Large intestine (tissue), 3 donors: ENCODE measurements at regions not wholly inside any gene's neighbourhood (a gene's known extent, or its start where the extent isn't known, plus 50 kb on each side); places are given as distances from the start of the nearest gene placed in this dataset.

Experiments used
- DNase-seq, 2 donors: peaks; one replicate each; pipeline versions ENCODE4 v3.0.0 to v3.0.0-alpha.2; 2013
- H3K27ac ChIP-seq: one replicate; pipeline ENCODE4 v1.5.1; 2013; ENCODE audit warnings: low read length
- H3K27me3 ChIP-seq: 2 replicates; pipeline ENCODE4 v1.6.1; 2013; ENCODE audit warnings: low read length; ENCODE audit not compliant: control insufficient read depth, insufficient read depth
- H3K36me3 ChIP-seq: 2 replicates; pipeline ENCODE4 v1.6.1; 2013; ENCODE audit warnings: low read length; ENCODE audit not compliant: control insufficient read depth, insufficient read depth
- H3K4me1 ChIP-seq: one replicate; pipeline ENCODE4 v1.6.1; 2013; ENCODE audit warnings: low read length; ENCODE audit not compliant: control insufficient read depth, insufficient read depth
- H3K4me3 ChIP-seq: one replicate; pipeline ENCODE4 v1.5.1; 2013; ENCODE audit warnings: low read length
- H3K9me3 ChIP-seq: one replicate; pipeline ENCODE4 v1.6.1; 2013; ENCODE audit warnings: mild to moderate bottlenecking, low read depth, low read length, moderate library complexity; ENCODE audit not compliant: control insufficient read depth
- WGBS: methylation state at CpG from one replicate; pipeline ENCODE4 v1.1.5; 2013; ENCODE audit warnings: low lambda C conversion rate; ENCODE audit not compliant: insufficient coverage; 5-methylcytosine and 5-hydroxymethylcytosine counted together

DNA sequence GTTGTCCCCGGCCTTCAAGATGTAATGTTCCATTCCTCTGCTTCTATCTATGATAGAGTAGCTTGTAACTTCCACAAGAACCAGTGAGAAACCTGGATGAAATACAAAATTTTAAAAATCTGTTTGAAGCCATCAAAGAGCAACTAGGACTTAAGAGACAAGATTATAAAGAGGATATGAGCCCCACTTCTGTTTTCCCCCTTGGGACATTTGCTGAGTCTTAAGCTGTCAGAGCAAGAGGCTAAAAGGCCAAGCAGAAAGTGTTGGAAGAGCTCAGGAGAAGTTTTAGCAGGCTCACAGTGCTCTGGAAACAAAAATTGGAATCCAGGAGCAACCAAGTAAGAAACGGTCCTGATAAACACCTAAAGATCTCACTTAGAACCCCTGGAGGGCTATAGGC, 76.1 kb downstream of the ADRB2 start:
- H3K27me3 ChIP-seq, result peaks cover 3% of the 10 kb centered on the region
- H3K9me3 ChIP-seq, result no peaks in the 10 kb centered on the region
- no peak for DNase-seq
- no peak overlapping the region for H3K27ac ChIP-seq
- no peaks in the 10 kb centered on the region for H3K4me1 ChIP-seq
- no peaks in the 10 kb centered on the region for H3K36me3 ChIP-seq
- WGBS, result no CpG with 5 or more reads among the region's 2 CpGs
- H3K4me3 ChIP-seq, result no peak overlapping the region

DNA sequence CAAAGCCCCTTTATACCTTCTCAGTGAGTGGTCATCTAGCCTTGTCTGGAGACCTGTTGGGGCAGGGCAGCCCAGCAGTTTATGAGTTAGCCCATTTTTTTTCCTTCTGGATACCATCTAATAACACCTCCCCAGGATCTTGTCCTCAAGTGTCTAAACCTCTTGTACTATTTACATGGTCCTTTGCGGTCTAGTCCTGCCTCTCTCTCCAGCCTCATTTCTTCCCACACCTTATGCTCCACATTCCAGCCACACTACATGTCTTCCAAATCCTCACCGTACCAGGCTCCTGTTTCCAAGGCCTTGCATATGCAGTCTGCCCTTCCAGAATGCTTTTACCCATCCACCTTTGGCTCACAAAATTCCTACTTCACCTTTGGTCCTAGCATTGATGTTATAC, 77.2 kb downstream of the ADRB2 start:
- H3K27ac ChIP-seq, result no peak overlapping the region
- WGBS, result 83% methylated on average over 1 of the region's 2 CpGs
- peaks cover 3% of the 10 kb centered on the region for H3K27me3 ChIP-seq

DNA sequence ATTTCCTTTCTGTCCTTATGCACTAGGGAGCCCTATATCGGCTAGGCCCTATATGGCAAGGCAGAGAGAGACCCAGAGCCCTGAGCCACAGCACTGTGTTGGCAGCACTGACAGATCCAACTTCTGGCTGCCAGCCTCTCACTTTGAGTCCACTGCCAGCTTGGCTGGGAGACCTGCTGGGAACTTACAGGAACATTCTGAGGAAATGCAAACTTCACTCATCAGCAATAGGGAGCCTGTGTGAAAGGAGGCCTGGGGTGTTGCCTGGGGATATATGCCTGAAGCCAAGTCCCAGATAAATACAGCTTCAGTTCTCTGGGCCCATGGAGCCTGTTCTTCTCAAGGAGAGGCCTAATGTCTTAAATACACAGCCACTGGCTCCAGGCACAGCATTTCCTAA, 78.0 kb downstream of the ADRB2 start:
- no CpG with 5 or more reads among the region's 1 CpG for WGBS
- Histone ChIP-seq H3K27ac (no peak overlapping the region), H3K4me3 (no peak overlapping the region), H3K27me3 (peaks cover 5% of the 10 kb centered on the region), H3K4me1 (no peaks in the 10 kb centered on the region), H3K36me3 (no peaks in the 10 kb centered on the region), H3K9me3 (no peaks in the 10 kb centered on the region)
- no peak for DNase-seq

More for the DNA sequence above, 77.2 kb downstream of the ADRB2 start:
- Histone ChIP-seq H3K36me3 (no peaks in the 10 kb centered on the region), H3K4me1 (no peaks in the 10 kb centered on the region), H3K9me3 (no peaks in the 10 kb centered on the region), H3K4me3 (no peak overlapping the region)
- no peak for DNase-seq

DNA sequence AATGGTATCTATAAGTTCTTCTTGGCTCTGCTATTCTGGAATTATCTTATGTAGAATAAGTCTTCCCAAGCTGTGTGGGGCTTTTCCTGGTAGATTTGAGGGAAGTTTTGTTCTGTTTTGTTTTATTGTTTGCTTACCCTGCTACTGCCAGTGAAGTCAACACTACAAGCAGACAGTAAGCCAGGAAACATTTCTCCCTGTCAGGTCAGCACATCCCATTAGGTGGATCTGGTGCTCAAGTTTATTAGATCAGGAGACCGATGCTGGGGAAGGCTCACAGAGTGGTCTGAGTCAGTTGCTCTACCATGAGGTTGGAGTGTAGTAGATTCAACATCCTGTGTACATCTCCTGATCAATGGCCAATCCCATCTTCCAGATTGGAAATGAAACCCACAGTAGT, 79.1 kb downstream of the ADRB2 start:
- WGBS, result no CpG with 5 or more reads among the region's 1 CpG
- no peak overlapping the region for H3K27ac ChIP-seq

DNA sequence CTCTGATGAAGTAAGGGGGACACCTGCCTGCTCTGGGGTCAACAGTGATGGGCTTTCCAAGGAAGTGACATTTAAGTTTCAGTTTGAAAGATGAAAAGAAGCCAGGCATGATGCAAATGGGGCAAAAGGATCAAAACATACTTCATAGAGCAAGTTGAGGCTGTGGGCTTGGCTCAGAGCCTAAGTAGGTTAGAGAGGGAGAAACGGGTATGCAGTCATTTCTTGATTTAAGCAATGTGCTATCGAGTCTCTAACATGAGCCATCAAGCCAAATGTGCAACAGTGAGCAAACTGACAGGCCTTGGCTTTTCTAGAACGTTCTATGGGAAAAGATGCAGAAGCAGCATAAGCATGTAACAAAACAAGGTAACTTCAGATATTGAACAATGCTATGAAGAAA, 80.6 kb downstream of the ADRB2 start:
- Histone ChIP-seq H3K27ac (no peak overlapping the region), H3K36me3 (no peaks in the 10 kb centered on the region), H3K4me3 (no peak overlapping the region), H3K27me3 (peaks cover 2% of the 10 kb centered on the region), H3K4me1 (no peaks in the 10 kb centered on the region), H3K9me3 (no peaks in the 10 kb centered on the region)
- no CpG with 5 or more reads among the region's 3 CpGs for whole genome bisulfite sequencing
- no peak for DNase-seq

More for the DNA sequence above, 79.1 kb downstream of the ADRB2 start:
- Histone ChIP-seq H3K36me3 (no peaks in the 10 kb centered on the region), H3K27me3 (peaks cover 2% of the 10 kb centered on the region), H3K4me3 (no peak overlapping the region), H3K9me3 (no peaks in the 10 kb centered on the region), H3K4me1 (no peaks in the 10 kb centered on the region)
- DNase-seq, result no peak

DNA sequence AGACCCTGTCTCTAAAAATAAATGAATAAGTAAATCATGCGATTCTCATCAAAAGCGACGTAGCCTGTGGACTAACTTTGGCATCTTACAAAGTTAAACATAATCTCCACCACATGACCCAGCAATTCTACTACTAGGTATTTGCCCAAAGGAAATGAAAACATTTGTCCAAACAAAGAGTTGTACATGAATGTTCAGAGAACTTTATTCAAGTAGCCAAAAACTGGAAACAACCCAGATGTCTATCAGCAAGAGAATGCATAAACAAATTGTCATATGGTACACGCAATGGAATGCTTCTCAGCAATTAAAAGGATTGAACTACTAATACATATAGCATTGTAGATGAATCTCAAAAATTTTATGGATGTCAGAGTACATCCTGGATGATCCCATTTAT, 82.6 kb downstream of the ADRB2 start:
- no peaks in the 10 kb centered on the region for H3K4me1 ChIP-seq
- no peaks in the 10 kb centered on the region for H3K9me3 ChIP-seq
- H3K27ac ChIP-seq, result no peak overlapping the region
- H3K36me3 ChIP-seq, result no peaks in the 10 kb centered on the region
- WGBS, result 80% methylated on average over 1 of the region's 4 CpGs
- no peak for DNase-seq
- no peak overlapping the region for H3K4me3 ChIP-seq
- H3K27me3 ChIP-seq, result peaks cover 6% of the 10 kb centered on the region

DNA sequence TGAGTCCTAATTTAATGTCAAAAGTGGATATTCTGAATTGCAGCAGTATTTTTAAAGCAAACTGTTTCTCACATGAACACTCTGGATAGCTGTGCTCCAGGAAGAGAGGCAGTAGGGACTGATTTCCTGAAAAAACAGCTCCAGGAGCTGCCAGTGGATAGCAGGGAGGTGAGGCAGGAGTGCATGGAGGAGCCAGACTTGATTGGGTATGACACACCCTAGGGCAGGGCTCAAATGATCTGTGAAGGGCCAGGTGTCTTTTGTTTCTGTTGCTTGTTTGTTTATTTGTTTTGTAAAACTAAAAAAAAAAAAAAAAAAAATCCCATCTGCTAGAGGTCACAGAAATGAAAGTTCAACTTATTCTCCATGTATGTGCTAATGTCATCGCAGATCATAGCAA, 83.4 kb downstream of the ADRB2 start:
- no peak for DNase-seq
- no peaks in the 10 kb centered on the region for H3K4me1 ChIP-seq
- peaks cover 6% of the 10 kb centered on the region for H3K27me3 ChIP-seq
- H3K9me3 ChIP-seq, result no peaks in the 10 kb centered on the region
- no peak overlapping the region for H3K4me3 ChIP-seq
- no CpG with 5 or more reads among the region's 1 CpG for WGBS
- H3K27ac ChIP-seq, result no peak overlapping the region
- H3K36me3 ChIP-seq, result no peaks in the 10 kb centered on the region

DNA sequence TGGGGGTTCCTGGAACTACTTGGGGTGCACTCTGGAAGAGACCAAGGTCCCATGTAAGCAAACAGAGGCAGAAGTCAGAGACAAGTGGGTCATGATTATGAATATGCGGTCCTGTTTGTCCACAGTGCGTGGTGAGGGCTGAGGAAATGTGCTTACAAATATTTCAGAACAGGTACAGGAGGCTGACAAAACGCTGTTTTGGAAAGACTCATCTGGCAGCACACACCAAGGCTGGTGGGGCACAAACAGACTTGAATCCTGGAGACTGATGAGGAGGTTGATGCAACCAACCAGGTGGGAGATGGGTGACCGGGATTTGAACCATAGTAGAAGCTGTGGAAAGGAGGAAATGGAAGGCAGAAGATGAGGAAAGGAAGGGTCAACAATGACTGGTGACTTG, 83.8 kb downstream of the ADRB2 start:
- Histone ChIP-seq H3K4me3 (no peak overlapping the region), H3K9me3 (no peaks in the 10 kb centered on the region), H3K4me1 (no peaks in the 10 kb centered on the region), H3K27ac (no peak overlapping the region), H3K36me3 (no peaks in the 10 kb centered on the region), H3K27me3 (peaks cover 6% of the 10 kb centered on the region)
- WGBS, result no CpG with 5 or more reads among the region's 4 CpGs
- no peak for DNase-seq

DNA sequence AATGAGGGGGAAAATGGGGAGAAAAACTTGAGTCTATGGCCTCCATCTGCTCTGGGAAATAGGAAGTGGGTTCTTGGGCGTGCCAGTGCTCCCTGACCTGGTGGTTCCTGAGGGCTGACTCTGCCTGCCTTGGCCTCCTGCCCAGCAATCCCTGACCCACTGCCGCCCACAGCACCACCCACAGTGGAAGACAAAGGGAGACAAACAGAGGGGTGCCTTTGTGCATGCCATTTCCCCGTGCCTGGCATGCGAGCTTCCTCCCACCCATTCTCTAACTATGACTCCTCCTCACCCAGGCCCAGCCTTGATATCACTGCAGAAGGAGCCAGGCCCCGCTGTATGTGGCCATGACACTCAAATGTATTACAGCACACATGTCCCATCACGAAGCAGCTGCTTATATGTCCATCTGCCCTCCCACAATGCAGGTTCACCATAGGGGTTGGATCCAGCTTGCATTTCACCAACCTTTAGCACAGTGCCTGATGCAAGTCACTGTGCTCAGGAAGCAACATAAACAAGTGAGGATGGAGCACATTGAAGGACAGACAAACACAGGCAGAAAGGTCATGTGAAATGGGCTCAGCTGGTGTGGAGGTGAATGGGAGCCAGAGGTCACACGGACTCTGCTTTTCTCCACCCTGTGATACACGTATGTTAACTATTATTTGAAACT, 84.4 kb downstream of the ADRB2 start:
- no CpG with 5 or more reads among the region's 8 CpGs for WGBS
- no peak for DNase-seq
- Histone ChIP-seq H3K4me3 (no peak overlapping the region), H3K4me1 (no peaks in the 10 kb centered on the region), H3K27me3 (peaks cover 6% of the 10 kb centered on the region), H3K9me3 (no peaks in the 10 kb centered on the region), H3K36me3 (no peaks in the 10 kb centered on the region), H3K27ac (no peak overlapping the region)

DNA sequence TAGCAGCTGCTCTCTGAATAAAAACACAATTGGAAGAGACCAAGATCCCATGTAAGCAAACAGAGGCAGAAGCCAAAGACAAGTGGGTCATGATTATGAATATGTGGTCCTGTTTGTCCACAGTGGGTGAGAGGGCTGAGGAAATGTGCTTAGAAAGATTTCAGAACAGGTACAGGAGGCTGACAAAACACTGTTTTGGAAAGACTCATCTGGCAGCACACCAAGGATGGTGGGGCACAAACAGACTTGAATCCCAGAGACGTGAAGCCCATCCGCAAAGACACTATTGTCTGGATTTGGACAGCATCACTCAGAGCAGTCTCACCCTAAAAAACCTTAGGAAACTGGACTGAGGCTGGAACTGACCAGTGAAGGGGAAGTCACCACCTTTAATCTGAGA, 85.0 kb downstream of the ADRB2 start:
- H3K4me1 ChIP-seq, result no peaks in the 10 kb centered on the region
- no peak overlapping the region for H3K27ac ChIP-seq
- no peaks in the 10 kb centered on the region for H3K36me3 ChIP-seq
- no peak overlapping the region for H3K4me3 ChIP-seq
- H3K27me3 ChIP-seq, result peaks cover 6% of the 10 kb centered on the region
- no CpG with 5 or more reads among the region's 2 CpGs for WGBS
- H3K9me3 ChIP-seq, result no peaks in the 10 kb centered on the region
- DNase-seq, result no peak

DNA sequence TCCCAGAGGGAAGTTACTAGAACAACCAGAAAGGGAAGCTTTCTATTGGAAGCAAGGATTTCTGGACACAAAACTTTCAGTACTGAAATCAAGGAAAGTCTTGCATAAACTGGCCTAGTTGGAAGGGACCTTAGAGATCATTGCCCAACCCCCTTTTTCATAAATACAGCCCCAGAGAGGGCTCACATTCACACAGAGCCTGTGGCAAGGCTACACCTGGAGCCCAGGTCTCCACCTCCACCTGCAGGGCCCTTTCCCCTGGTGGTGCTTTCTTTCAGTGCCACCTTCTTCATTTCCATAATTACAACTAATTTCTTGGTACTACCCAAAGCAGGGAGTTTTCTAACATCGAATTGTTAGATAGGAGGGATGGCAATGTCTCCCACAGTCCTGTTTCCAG, 85.7 kb downstream of the ADRB2 start:
- Histone ChIP-seq H3K4me1 (no peaks in the 10 kb centered on the region), H3K36me3 (no peaks in the 10 kb centered on the region), H3K4me3 (no peak overlapping the region), H3K27me3 (peaks cover 6% of the 10 kb centered on the region), H3K9me3 (no peaks in the 10 kb centered on the region), H3K27ac (no peak overlapping the region)
- no peak for DNase-seq
- WGBS, result no CpG with 5 or more reads among the region's 1 CpG
